AG20443 (cell line): ENCODE measurements at regions not wholly inside any gene's neighbourhood (a gene's known extent, or its start where the extent isn't known, plus 50 kb on each side); places are given as distances from the start of the nearest gene placed in this dataset.

Source experiments
- DNase-seq: peaks from one replicate; pipeline ENCODE4 v3.0.0; 2012; ENCODE audit warnings: low spot score, mixed read lengths

DNA sequence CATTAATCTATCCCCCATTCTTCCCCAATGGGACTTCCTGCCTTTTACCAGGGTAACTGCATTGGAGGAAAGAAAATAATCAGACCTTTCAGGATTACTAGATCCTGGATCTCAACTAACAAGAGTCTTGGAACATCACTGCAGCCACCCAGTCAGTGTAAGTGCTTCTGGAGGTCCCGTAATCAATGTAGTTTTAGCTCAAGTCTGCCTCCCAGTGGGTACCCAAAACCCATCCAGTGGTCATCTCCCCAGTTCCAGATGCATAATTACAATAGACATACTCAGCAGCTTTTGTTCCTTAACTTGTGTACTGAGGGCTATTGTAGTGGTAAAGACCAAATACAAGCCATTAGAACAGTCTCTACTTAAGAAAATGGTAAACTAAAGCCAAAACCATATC, 319.1 kb downstream of the GPATCH2 start:
- DNase-seq, result no peak

DNA sequence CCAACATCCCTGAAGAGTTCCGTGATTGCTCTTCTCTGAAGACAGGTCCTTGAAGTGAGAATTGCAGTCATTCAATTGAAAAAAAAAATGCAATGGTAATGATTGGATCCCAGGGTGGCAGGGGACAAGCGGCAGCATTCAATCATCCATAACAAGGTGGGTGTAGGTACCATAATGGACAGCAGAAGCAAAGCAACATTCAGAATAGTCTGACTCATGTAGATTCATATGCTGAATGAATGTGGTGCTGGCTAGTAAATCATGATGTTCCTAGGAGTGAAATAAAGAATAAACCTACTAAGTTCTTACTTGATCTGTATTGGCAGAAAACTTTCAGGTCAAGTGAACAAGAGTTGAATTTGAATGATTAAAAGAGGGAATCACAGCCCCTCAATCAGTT, 319.6 kb downstream of the GPATCH2 start:
- DNase-seq, result no peak

DNA sequence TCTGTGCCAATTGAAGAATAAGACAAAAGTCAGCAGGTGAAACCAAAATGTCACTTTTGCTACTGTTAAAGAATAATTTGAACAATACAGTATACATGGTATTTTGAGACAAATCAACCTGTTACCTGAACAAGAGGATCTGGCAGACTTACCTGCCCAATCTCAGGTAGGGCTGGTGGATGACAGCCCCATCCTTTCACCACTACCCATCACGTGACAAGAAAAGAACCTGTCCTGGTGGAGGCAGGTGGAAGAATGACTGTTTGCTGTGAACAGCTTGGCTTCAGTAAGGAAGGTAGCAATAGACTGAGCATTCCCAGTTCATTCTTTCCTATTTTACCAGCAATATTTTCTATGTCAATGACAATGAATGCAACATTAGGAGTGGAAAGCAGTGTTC, 349.6 kb downstream of the GPATCH2 start:
- no peak for DNase-seq

DNA sequence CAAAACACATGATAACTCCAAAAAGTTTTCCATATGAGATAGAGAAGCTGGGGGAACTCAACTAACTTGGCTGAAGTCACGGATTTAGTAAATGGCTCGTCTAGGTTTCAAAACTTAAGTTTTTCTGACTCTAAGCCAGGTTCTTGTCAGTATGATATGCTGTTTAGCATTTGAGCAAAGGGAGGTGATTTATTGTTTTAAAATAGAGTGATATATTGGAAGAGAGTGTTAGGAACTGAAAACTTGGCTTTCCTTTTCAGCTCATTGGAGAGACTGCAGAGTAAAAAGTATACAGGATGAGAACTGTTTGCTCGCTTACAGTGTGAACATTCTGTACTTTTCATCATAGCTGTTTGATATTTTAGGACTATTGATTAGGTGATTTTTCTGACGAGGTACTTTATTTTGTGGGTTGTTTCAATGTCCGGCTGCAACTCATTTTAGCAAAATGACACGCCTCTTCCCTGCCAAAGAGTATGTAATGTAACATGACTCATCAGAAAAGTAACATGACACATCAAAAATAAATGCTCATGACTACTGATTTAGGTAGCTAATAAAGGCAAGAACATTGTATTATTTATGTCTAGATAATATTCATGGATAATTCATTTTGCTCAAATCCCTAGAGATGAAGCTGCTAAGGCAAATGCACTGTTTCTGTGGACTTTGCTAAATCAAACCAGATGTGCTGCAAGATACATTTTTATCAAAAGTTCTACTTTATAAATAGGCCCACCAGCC, 355.1 kb downstream of the GPATCH2 start:
- DNase-seq, result no peak

DNA sequence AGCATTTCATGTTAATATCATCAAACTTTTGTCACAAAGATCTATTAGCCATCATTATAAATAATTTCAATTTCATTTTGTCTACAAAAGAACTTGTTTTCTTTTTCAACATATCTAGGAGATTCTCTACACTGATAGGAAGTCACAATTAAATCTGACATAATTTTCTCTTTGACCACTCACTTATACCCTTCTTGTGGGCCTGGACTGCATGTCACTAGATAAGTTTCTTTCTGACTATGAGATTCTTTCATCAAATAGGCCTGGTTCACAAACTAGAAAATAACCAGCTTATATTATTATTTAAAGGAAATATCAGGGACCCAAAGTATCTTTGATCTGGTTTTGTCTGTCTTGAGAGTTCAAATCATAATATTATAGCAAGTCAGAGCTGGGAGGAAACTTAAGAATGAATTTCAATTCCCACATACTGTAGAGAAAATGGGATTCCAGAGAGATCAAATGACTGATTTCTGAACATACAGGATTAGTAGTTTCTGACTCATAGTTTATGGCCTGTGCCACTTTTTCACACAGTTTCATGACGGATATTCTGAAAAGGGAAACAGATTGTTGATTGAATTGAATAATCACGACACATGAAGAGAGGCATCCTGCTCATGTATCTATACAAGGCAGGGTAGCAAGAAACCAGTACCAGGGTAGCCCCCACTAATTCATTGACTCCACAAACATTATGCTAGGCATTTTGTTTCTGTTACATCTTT, 355.8 kb downstream of the GPATCH2 start:
- no peak for DNase-seq

DNA sequence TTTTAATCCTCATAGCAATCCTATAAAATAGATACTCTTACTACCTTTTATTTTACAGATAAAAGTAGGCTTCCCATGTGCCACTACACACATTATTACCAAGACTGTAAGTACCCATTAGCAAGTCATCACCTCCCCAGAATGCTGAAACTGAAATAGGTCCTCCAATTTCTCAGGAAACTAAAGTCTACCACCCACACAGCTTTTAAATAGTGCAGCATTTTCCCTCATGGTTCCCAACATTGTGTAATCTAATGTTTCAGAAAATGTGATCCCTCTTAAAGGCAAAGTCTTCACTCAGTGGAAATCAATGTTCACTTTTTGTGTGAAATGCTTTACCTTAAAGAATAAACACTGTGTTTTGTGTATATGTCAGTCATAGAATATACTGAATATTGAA, 356.5 kb downstream of the GPATCH2 start:
- DNase-seq, result no peak

DNA sequence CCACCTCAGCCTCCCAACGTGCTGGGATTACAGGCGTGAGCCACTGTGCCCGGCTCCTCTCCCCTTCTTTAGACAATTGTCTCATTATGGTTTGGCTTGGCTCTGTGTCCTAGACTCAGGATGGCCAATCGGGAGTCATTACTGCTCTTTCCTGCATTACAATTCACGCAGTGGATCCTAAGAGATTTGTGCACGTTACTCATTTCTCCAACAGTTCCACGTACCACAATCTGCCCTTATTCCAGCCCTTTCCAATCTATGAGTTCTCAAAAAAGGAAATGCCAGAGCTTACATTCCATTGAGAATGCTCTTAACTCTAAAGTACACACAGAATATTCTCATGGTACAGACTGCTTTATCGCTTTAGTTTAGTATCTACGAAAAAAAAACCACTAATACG, 357.0 kb downstream of the GPATCH2 start:
- no peak for DNase-seq

DNA sequence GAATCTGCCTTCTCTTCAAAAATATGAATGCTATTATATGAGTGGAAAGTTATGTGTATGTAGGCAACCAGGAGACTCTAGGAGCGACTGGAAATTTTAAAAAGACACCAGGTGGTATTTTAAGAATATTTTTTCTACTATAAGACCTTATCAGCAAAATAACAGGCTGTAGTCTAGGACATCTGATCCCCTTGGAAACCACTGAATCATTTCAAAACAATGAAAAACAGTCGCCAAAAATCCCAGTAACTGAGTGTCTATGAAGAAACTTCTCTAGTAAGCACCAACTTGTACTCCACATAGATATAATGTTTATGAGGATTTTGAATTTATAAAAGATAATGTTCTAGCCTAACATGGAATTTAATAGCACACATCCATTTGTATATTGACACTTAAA, 358.5 kb downstream of the GPATCH2 start:
- peak; percentile 27 for DNase-seq

DNA sequence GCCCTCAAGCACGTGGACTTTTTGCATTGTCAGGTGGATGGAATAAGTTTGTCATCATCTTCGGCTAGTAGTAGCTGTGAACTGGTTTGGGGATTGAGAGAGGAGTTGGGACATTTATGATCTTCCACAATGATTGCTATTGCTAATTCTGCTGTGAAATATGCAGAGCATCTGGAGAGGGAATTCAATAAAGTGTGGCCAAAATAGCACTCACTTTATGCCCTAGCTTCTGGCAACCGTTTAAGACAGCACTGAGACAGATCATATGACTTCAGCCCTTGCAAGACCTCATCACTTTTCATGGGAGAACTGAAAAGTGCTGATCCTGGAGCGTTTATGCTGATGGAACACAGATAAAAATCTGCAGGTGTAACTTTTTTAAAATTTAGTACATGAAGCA, 360.8 kb downstream of the GPATCH2 start:
- no peak for DNase-seq

DNA sequence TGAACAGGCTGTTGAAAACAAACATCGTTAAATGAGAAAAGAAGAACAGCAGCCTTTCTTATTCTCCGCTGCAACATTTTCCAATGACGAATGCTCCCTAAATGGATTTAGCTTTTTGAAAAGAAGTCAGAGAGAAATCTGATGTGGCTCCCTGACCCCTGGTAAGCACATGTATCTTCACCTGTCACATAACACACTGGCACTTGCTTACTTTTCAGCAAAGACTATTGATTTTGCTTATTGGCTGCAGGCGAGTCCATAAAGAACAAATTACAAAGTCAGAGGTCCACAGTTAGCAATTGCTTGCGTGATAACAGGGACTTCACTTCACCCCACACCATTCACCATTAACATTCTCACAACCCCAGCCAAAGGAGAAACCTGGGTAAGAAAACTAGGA, 362.8 kb downstream of the GPATCH2 start:
- DNase-seq, result no peak

DNA sequence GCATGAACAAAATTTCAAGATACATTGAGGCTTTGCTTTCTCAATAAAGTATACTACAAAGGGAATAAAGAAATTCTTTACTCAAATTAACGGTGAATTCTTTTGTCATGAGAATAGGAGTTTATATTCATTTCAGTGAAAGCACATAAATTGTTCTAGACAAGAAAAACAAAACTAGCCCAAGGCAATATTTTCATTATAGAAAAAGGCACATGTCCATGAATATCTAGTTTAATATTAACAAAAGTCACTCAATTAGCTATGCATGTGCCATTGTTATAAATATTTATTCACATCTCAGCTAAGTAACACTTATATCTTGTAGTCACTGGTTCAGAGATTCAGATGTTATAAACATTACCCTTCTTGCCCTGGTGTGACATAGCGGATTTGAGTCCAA, 369.3 kb downstream of the GPATCH2 start:
- no peak for DNase-seq

DNA sequence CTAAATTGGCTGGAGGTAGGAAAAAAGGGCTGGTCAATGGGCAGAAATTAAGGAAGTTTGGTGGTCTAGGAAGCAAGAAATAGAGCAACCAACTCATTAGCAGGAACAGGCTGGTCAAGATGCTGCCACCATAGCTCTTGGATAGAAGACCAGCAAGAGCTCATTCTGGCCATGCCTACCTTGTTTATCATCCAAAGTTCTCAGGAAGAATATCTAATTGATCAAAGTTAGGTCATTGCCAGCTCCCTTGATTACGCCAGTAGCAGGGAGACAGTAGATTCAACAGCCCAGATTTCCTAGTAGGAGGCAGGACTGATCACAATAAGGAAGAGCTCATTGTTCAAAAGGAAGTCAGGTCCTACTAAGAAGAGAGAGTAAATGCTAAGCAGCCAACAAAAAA, 370.2 kb downstream of the GPATCH2 start:
- DNase-seq, result no peak

DNA sequence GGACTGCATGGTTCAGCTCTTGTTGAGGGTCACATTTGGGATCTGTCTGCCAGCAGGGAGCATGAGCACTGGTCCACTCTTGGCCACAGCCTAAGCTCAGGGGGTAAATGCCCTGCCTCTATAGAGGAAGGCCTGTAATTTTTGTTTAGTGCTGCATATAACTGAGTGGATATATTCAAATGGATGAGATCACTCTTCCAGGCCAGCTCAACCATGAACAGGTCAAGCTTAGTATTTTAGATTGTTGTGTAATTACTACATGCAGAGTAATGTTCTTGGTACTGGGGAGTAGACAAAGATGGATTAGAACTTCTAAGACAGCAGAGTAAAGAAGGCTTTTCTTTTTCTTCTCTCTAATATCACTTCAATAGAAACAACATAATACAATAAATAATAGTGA, 376.9 kb downstream of the GPATCH2 start:
- no peak for DNase-seq

DNA sequence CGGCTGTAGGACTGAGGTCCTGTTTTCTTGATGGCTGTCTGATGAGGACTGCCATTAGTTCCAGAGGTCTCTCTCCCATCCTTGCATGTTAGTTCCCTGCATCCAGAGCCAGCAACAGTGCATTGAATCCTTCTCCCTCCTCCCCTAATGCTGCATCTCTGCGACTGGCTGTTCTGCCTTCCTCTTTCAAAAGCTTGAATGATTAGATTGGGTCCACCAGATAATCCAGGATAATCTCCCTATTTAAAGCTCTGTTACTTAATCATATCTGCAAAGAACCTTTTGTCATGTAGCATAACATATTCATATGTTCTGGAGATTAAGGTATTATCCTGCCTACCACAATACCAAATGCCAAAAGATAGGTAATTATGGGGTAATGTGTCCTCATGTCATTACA, 377.5 kb downstream of the GPATCH2 start:
- DNase-seq, result no peak

DNA sequence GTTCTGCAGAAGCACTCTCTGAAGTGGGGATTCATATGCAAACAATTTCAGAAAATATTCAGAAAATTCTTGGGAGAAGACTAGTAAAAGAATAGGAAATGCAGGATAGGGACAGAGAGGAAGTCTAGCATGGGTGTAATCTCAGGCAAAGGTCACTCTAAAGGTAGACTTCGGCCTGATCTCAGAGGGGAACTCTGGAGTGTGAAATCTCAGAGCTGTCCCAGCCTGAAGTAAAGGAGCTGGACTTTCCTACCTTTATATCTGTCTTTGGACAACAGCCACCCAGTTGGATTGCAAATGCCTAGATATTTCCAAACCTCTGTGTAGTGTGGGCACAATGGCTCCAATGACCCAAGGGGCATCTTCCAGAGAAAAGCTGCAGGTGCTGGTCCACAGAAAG, 379.8 kb downstream of the GPATCH2 start:
- no peak for DNase-seq

DNA sequence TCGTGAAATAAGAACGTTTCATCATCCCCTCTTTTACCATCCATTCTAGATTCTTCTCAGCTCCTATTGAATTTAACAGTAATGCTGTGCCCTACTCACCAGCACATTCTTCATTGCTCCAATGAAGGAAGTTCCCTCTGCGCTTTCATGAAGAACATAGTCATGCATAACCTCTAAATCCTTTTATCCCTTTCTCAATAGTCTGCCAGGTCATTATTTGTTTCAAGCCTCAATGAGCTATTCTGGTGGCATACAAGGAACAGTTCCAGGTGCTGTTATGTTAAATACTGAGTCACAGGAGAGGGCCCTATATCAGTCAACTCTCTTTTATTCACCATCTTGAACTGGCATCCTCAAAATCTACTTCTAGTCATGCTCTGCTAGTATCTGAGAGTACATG, 381.0 kb downstream of the GPATCH2 start:
- DNase-seq, result no peak

DNA sequence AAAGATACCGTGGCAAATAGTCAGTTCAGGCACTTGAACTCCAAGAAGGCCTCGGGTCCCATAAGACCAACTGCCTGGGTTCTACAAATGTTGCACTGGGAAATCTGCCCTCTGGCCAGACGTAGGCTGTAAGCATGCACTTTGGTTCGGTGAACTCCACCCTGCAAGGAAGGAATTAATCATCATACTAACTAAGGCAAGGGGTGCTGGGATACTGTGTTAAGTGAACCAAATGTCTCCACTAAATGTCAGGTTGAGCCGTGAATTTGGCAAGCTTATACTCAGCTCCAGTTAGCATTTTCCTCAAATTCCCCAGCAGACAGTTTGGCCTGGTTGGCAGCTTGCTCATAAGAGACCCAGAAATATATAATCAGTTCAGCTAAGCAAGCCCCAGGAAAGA, 385.9 kb downstream of the GPATCH2 start:
- no peak for DNase-seq

DNA sequence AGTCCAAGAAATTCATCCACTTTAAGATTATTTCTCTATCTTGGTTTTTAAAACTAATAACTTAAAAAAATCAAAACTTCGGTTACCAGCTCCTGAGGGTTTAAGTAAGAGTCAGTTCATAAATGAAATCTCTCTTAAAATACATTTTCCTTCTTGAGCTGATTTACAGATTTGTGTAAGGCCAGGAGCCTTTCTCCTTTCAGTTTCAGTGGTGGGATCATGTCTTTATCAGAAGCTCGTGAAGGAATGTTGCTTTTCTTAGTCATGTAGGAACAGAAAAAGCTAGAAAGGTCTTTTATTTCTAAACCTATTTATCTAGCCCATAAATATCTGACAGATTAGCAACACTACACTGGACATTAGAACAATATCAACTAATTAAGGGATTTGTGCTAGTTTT, 390.2 kb downstream of the GPATCH2 start:
- no peak for DNase-seq

DNA sequence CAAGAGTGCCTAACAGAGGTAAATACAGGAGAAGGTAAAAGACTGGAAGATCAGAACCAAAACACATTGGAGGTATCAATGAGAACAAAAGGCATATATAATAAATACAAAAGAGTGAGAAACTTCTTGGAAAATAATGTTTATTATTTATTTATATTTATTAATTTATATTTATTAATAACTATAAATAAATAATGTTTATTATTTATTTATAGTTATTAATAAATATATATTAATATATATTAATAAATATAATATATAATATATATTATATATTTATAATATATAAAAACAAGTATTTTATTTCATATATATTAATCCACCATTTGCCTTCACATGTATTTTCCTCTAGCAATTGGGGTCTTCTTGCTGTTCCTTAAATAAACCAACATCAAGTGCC, 391.9 kb downstream of the GPATCH2 start:
- DNase-seq, result no peak

DNA sequence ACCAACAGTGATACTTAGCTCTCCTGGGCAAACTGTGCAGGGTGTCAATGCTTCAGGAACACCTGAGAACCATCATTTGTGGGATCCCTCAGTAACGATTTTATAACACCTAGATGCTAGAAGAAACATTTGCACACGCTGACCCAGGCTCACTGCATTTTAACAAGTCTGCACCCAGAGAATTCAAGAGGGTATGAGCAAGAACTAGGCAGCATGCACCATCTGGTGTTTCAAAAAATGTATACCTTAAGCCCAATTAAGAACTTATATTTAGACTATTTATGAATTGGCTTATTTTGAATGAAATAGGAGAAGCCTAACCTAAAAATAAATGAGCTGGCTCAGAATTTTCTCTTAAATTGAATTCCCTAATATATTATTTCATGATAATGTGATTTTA, 400.5 kb downstream of the GPATCH2 start:
- DNase-seq, result no peak

DNA sequence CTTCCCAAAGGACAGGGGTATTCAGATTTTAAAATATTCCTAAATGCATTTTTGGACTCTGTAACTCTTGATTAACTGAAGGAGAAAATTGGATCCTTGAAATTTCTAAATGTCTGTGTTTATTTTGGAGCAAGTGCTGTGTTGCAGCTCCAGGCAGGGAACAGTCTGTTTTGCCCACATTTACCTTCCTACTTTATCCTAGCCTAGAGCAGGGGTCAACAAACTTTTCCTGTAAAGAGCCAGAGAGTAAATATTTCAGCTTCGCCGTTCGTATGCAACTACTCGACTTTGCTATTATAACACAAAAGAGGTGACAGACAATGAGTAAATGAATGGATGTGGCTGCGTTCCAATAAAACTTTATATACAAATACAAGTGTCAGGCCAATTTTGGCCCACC, 402.2 kb downstream of the GPATCH2 start:
- DNase-seq, result no peak

DNA sequence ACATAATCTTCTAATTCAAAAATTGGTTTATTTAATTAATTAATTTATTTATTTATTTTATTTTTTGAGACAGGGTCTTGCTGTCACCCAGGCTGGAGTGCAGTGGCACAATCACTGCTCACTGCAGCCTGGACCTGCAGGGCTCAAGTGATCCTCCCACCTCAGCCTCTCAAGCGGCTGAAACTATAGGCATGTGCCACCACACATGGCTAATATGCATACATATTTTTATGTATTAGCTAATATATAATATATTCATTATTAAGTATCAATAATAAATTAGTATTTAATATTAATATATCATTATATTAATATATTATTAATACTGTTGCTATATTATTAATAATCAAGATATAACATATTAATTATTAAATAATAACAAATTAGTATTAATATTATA, 406.7 kb downstream of the GPATCH2 start:
- DNase-seq, result no peak

DNA sequence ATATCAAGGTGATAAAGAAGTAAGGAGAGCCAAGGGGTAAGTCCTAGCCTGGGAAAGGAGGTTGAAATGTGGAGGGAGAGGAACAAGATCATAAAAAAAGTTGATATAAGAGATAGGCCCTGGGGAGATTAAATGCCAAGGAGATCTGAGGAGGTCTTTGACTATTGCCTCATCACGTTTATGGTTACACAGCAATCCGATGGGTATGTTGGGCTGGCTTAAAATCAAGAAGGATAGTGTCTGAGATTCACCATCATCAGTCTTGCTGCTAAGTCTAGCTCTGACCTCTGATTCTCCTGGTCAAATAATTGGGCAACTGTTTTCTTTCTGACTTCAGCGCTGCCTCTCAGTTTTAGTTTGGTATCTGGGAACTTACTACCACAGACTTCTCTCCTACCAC, 416.3 kb downstream of the GPATCH2 start:
- DNase-seq, result no peak

DNA sequence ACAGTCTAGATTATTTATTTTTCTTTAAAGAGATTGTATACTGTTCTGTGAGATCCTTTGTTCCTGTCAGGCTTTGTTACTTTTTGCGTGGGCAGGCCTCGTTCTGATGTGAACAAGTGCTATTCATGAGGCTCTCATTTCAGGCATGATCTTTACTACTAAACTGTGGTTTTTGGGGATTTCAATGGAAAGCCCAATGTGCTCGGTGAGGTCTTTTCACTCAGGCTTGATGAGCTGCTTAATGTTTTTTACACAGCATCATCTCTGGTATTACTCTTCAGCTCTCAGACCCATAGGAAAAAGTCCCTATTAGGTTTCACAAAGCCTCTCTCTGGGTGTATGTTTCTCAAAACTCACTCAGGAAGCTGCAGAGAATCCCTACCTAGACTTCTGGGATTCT, 419.4 kb downstream of the GPATCH2 start:
- DNase-seq, result no peak
